Neural progenitor cell (in vitro differentiated cells): ENCODE measurements at regions not wholly inside any gene's neighbourhood (a gene's known extent, or its start where the extent isn't known, plus 50 kb on each side); places are given as distances from the start of the nearest gene placed in this dataset.

Experiments used
- CTCF ChIP-seq: fragments of 200-600 bp; sonication (generic); IDR thresholded peaks from 2 replicates; pipeline ENCODE4 v1.5.1; 2017; ENCODE audit warnings: antibody characterized with exemption, mild to moderate bottlenecking
- EZH2 ChIP-seq: fragments of 200-600 bp; sonication (generic); IDR thresholded peaks from 2 replicates; pipeline ENCODE4 v1.6.1; 2017; ENCODE audit warnings: antibody characterized with exemption, mild to moderate bottlenecking, moderate library complexity
- EZH2phosphoT487 ChIP-seq: fragments of 200-600 bp; sonication (generic); IDR thresholded peaks from 2 replicates; pipeline ENCODE4 v1.6.1; 2017; ENCODE audit warnings: antibody characterized with exemption

GRCh38 chr1:214164173-214164572, 116.8 kb upstream of the SMYD2 start:
- TF ChIP-seq CTCF = no peak
- no peak for TF ChIP-seq EZH2
- no peak for TF ChIP-seq EZH2phosphoT487
